HG03108 (cell line): ENCODE measurements at regions not wholly inside any gene's neighbourhood (a gene's known extent, or its start where the extent isn't known, plus 50 kb on each side); places are given as distances from the start of the nearest gene placed in this dataset.
"Not testable (repeated sequence)": the region's sequence is repeated elsewhere in the genome, so short reads cannot be mapped to it uniquely, and the experiment has no call there.

Source experiments
- ATAC-seq: cut with Tn5 transposase; IDR thresholded peaks from one replicate; pipeline ENCODE4 v1.9.1; 2021; ENCODE audit warnings: moderate library complexity; ENCODE audit not compliant: unreplicated experiment

DNA sequence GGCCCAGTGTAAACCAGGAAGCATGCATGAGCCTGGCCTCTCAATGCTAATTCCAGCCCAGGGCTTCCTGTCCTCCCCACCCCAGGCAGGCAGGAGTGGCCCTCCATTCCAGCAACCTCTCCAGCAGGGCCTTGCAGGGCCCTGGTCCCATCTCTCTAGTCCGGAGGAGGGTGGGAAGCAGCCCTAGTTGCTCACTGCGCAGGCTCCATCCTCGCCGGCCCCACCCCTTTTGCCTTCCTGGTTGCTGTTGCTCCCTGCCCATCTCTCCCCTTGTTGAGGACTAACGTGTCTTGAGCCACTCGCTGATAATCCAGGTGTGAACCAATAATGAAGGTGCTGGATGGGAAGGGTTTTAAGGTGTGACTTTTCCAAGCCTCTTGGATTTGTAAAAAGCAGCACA lies 161.2 kb upstream of the BCOR start:
- no peak for ATAC-seq

- no peak for ATAC-seq
Observed at GRCh38 chrX:40253771-40254170, 156.0 kb upstream of the BCOR start.

DNA sequence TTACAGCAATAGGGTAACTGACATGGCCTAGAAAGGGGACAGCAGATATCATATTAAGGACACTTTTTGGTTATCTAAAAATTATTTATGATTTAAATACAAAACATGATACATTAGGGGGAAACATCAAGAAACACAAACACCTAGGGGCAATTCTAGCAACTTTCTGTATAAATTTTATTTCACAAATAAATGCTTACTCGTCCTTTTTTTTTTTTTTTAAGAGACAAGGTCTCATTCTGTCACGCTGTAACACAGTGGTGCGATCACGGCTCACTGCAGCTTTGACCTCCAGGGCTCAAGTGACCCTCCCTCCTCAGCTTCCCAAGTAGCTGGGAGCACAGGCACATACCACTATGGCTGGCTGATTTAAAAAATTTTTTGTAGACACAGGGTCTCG lies 151.8 kb upstream of the BCOR start:
- ATAC-seq: no peak

GRCh38 chrX:40248822-40249221 lies 151.1 kb upstream of the BCOR start:
- no peak for ATAC-seq

- no peak for ATAC-seq
Observed at GRCh38 chrX:40247848-40248622, 150.3 kb upstream of the BCOR start.

DNA sequence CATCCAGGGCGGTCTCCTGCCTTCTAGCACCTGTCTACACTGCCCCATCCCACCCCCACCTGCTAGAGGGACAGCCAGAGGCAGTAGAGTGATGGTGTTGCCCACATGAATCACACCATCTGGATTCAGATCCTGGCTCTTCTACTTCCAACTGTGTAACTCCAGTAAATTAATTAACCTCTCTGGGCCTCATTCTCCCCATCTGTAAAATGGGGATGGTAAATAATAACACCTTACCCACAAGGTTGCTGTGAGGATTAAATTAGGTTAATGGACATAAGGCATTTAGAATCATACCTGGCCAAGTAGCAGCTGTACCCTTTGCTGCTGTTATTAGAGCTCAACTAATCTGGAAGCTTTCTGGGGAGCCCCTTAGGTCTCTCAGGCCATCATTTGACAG lies 149.6 kb upstream of the BCOR start:
- ATAC-seq: no peak

GRCh38 chrX:40245488-40246071 lies 147.8 kb upstream of the BCOR start:
- ATAC-seq: no peak

- ATAC-seq: no peak
Observed at GRCh38 chrX:40244980-40245379, 147.2 kb upstream of the BCOR start.

DNA sequence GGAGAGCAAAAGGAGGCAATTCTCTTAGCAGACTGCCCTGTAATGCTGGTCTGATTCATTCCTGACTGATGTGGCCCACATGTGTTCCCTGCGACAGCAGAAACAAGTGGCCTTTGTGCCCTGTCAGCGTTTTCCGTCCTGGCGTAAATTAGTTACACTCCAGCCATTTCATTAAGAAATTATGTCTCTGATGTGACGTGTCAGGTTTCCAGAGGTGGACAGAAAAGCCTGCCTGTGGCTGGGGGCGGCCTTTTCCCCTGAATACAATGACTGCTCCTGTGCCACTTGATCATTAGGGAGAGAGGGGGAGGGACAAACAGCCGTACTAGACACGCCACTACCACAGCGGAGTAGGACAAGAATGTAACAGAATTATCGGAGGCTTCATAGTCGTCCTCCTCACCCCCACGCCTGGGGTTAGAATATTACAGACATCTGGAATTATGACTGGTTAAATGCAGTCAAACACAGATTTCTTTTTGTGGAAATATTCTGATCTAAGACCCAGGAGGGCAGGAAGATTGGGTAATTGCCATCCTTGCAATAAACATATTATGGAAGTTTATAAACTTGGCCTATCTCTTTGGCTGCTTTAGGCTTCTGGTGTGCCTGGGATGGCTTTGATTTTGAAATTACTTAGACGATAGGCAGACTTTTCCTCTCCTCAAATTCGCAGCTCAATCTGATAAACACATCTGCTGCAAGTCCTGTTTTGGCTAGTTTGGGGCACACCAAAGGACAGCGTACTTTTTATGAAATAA lies 146.2 kb upstream of the BCOR start:
- no peak for ATAC-seq

DNA sequence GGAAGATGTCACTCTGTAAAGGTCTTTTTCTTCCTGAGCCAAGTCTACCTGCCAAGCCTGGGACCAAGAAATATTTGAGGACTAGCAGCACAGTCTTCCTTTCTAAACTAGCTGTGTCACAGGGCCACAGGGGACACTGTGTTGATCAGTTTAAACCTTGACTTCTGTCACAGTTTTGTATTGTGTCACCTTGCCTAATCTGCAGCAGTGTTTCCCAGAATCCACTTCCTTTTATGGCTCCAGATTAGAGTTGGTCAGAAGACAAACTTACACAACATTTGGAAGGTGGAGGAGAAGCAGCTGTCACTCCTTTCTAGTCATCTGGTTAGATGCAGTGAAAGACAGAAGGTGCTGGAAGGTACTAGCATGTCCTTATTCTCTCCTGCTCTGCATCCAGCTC lies 143.1 kb upstream of the BCOR start:
- no peak for ATAC-seq

DNA sequence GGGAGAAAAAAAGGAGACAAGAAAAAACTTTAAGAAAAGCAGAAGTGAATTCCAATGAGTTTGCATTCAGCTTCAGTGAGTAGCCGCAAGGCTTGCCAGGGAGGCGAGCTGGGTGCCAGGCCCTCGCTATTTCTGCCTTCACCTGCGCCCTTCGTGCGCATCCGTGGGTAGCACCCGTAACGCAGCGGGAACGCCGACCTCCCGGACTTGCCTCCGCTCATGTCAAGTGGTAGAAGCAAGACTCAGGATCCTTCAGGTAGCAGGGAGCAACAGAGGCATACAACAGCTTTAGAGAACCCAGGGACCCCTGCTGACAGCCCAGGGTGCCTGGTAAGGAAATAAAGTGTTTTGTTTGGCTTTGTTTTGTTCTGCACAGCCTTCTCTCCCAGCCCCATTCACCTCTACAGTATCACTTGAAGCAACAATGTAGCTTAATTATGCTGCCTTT lies 140.0 kb upstream of the BCOR start:
- ATAC-seq: no peak

DNA sequence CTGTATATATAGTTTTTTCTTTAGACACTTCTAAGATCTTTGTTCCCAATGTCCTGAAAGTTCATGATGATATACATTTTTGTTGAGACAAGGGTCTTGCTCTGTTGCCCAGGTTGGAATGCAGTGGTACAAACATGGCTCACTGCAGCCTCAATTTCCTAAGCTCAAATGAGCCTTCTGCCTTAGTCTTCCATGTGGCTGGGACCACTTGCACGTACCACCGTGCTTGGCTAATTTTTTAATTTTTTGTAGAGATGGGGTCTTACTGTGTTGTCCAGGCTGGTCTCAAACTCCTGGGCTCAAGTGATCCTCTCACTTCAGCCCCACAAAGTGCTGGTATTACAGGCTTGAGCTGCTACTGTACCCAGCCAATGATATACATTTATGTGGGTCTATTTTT lies 132.9 kb upstream of the BCOR start:
- no peak for ATAC-seq

- no peak for ATAC-seq
Observed at GRCh38 chrX:40227125-40227524, 129.4 kb upstream of the BCOR start.

DNA sequence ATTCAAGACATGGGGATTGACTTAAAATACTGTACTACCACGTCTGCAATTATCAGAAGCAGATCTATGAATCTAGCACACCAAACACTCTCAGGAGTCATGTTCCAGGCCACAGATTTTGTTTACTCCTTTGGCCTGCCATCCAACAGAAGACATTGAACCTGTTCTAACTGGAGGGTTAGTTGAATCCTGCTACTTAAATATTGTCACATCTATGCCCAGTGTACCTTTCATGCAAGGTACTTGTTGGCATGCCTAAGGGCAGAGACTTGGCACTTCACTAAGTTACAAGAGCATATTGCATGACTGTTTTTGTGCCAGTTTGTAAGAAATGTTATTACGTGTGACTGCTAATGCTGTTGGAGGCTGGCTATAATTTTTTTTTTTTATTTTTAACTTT lies 126.9 kb upstream of the BCOR start:
- ATAC-seq: no peak

GRCh38 chrX:40222612-40223011 lies 124.9 kb upstream of the BCOR start:
- ATAC-seq: not testable (repeated sequence)

DNA sequence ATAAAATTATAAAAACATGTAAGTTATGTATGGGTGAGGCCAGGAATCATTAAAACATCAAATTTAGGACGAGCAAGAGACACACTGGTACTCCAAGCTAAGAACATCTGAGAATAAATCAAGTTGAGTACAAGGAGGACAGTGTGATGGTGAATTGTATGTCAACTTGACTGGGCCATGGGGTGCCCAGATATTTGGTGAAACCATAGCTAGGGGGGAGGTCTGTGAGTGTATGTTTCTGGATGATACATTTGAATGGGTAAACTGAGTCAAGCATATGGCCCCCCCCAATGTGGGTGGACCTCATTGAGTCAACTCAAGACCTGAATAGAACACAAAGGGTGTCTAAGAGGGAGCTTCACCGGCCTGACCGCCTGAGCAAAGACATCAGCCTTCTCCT lies 115.3 kb upstream of the BCOR start:
- ATAC-seq: no peak

- no peak for ATAC-seq
Observed at GRCh38 chrX:40209951-40210617, 112.3 kb upstream of the BCOR start.

GRCh38 chrX:40207626-40208025 lies 109.9 kb upstream of the BCOR start:
- no peak for ATAC-seq

GRCh38 chrX:40205471-40205870 lies 107.7 kb upstream of the BCOR start:
- ATAC-seq: no peak

DNA sequence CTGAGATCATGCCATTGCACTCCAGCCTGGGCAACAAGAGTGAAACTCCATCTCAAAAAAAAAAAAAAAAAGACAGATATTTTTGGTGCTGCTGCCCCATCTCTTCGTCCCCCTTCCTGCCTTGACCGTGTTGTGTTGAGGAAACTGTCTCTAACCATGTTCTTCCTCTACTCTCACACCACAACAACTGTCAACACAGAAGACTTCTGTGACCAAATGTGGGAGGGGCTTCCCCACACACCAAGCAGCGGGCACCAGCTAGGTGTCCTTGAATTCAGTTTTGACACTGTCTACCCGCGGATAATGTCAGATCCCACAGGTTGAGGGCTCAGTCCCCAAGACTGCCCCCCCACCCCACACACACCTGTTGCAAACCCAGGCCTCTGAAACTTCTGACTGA lies 104.7 kb upstream of the BCOR start:
- peak; percentile 45 for ATAC-seq

DNA sequence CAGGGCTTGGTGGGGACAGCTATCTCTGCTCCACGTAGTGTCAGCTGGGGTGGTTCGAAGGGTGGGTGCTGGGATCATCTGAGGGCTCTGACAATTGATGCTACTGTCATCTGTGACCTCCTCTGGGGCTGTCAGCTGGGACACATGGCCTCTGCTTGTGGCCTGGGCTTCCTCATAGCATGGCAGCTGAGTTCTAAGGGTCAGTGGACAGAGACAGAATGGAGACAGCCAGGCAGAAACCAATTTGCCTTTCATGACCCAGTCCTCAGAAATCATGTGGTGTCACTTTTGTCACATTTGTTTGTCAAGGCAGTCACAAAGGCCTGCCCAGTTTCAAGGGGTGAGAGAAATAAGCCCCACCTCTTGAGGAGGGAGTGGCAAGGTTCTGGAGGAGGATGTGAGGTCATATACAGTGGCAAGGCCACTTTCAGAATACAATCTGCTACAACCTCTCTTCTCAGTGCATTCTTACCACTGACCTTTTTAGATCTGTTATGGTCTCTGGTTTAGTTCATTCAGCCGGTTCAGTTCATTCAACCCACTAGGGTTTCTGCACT lies 103.6 kb upstream of the BCOR start:
- ATAC-seq: peak; percentile 85
